Astrocyte of the cerebellum (primary cell): ENCODE measurements at regions not wholly inside any gene's neighbourhood (a gene's known extent, or its start where the extent isn't known, plus 50 kb on each side); places are given as distances from the start of the nearest gene placed in this dataset.
"Not testable (repeated sequence)": the region's sequence is repeated elsewhere in the genome, so short reads cannot be mapped to it uniquely, and the experiment has no call there.

Experiments
- DNase-seq: peaks from one replicate; pipeline ENCODE4 v3.0.0-alpha.2; 2011; ENCODE audit warnings: low read depth
- H3K4me3 ChIP-seq: 2 replicates; pipeline ENCODE4 v1.5.1; 2011; ENCODE audit warnings: mild to moderate bottlenecking, low read depth, low read length, moderate library complexity
- in situ Hi-C: cut with HindIII; loops from 2 replicates; pipeline ENCODE4 v1.10.0; 2017; ENCODE audit warnings: low sequenced_read_pairs
- TF ChIP-seq, protein P1 (sequence below): IDR thresholded peaks from 2 replicates; pipeline ENCODE4 v1.5.1; 2012; ENCODE audit warnings: low read length, low read depth, moderate library complexity, mild to moderate bottlenecking; ENCODE audit errors: missing control alignments

DNA sequence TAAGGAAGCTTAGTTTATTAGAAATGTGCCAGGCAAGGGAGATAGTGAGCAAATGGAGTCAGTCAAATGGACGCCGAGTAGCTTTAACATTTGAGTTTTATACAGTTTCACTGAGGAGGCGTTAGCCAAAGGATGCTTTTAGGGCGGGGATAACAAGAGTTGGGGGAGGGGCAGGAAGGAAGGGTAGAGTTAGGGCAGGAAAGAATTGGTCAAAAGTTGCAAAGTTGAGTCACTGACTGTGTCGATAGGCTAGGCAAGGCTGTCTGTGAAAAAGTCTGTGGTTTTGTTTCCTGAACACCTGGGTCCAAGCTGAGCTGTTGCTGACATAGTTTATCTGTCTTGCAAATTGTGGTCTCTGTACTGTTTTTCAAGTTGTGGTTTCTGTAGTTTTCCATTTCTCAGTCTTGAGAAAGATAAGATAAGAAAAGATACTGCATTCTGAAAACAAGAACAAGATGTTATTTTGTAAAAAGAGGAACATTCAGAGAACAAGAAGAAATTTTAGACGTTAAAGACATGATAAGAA lies 62.6 kb upstream of the RESF1 start:
- in situ Hi-C loops: loop anchor here (10.0 kb wide), 1 partner anchor 48 kb away; no protein-coding TSS in a partner anchor
- H3K4me3 ChIP-seq: no peak overlapping the region
- TF ChIP-seq, protein P1, sequence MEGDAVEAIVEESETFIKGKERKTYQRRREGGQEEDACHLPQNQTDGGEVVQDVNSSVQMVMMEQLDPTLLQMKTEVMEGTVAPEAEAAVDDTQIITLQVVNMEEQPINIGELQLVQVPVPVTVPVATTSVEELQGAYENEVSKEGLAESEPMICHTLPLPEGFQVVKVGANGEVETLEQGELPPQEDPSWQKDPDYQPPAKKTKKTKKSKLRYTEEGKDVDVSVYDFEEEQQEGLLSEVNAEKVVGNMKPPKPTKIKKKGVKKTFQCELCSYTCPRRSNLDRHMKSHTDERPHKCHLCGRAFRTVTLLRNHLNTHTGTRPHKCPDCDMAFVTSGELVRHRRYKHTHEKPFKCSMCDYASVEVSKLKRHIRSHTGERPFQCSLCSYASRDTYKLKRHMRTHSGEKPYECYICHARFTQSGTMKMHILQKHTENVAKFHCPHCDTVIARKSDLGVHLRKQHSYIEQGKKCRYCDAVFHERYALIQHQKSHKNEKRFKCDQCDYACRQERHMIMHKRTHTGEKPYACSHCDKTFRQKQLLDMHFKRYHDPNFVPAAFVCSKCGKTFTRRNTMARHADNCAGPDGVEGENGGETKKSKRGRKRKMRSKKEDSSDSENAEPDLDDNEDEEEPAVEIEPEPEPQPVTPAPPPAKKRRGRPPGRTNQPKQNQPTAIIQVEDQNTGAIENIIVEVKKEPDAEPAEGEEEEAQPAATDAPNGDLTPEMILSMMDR: no peak
- no peak for DNase-seq

DNA sequence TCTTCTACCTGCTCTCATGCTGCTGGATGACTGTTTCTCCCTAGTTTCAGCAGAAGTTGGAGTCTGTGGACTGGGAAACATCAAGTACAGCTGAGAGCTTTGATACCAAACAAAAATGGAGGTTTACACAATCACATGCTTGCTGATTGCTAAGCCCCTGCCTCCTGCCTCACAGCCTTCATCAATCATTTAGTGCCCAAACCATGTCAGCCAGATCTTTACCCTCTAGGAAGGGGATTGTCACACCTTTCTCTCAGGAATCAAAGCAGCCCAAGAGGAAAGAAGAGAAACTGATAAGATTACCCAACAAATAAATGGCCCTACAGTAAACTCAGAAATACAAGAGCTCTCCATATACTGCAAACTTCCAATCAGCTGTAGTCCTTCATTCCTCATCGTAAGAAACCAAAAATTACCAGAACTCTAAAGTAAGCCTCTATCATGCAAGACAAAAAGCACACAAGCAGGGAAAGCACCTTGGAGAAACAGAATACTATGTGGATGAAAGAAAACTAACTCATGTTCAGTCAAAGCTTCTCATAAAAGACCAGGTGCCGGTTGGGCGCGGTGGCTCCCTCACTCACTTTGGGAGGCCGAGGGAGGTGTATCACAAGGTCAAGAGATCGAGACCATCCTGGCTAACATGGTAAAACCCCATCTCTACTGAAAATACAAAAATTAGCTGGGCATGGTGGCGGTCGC lies 63.6 kb upstream of the RESF1 start:
- TF ChIP-seq, protein P1: no peak
- no peak overlapping the region for H3K4me3 ChIP-seq
- in situ Hi-C loops: loop anchor here (10.0 kb wide), 1 partner anchor 49 kb away; no protein-coding TSS in a partner anchor
- DNase-seq: no peak

DNA sequence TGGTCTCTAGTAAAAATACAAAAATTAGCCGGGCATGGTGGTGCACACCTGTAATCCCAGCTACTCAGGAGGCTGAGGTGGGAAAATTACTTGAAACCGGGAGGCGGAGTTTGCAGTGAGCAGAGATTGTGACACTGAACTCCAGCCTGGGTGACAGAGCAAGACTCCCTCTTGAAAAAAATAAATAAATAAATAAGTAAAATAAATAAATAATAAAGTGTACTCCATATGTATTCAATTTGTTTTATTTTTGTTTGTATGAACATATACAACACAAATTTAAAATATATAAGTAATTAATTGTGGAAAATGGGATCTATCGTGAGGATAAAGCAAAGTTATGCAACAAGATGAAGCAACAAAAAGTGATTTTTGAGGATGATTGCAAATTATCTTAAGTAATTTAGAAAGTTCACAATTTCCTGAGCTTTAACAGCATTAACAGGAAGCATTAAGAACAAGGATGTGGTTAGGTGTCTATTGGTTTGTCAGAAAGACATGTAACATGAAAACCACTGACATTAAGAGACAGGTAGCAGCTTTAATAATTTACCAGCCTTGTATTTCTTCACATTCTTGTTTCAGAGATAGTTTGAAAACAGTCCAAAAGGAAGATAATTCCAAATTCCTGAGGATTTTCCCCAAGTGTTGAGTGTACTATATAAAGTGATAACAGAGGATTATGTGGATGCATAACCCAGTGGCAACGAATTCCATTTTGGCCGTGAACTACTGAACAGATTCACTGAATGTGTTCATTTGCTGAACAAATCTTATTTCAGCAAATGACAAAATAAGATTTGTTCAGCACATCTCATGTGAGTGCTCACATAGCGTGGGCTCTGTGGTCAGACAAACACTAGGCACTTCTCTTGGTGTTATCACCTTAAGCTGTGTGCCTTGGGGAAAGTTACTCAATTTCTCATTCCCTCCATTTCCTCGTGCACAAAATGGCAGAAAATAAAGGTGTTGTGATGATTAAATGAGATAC lies 68.6 kb upstream of the RESF1 start:
- no peak overlapping the region for H3K4me3 ChIP-seq
- in situ Hi-C loops: loop anchor here (10.0 kb wide), 1 partner anchor 54 kb away; no protein-coding TSS in a partner anchor
- DNase-seq: no peak
- TF ChIP-seq, protein P1: no peak

DNA sequence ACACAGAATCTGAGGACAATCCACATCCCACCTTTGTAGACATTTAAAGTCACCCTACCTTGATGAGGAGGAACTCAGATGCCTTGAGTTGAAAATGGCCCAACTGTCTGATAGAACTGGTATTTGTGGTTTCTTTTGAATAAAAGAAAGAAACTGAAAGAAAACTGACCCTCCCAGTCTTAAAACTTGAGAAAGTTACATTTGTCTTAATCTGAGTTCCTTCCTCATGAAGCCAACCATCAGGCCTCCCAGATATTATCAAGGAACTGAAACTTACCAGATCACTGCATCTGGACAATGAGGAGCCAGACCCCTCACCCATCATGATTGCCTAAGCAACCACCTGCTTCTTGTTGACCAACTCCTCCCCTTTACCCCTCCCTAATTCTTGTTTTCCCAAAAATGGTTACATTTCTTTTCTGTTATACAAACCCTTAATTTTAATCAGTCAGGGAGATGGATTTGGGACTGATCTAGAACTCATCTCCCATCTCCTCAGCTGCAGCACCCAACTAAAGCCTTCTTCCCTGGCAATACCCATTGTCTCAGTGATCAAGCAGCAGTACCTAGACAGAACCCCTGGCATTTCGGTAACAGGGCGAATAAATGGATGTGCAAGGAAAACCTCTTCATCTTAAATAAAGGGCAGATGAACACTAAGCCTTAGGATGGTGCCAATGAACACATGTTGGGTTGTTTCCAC lies 72.0 kb upstream of the RESF1 start:
- in situ Hi-C loops: no loop called here
- no peak for DNase-seq
- no peak overlapping the region for H3K4me3 ChIP-seq
- TF ChIP-seq, protein P1: no peak

DNA sequence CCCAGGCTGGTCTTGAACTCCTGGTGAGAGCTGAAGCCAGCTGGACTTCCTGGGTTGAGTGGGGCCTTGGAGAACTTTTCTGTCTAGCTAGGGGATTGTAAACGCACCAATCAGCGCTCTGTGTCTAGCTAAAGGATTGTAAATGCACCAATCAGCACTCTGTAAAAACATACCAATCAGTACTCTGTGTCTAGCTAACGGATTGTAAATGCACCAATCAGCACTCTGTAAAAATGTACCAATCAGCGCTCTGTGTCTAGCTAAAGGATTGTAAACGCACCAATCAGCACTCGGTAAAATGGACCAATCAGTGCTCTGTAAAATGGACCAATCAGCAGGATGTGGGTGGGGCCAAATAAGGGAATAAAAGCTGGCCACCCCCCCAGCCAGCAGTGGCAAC lies 76.5 kb upstream of the RESF1 start:
- in situ Hi-C loops, DNase-seq, H3K4me3 ChIP-seq: not testable (repeated sequence)

DNA sequence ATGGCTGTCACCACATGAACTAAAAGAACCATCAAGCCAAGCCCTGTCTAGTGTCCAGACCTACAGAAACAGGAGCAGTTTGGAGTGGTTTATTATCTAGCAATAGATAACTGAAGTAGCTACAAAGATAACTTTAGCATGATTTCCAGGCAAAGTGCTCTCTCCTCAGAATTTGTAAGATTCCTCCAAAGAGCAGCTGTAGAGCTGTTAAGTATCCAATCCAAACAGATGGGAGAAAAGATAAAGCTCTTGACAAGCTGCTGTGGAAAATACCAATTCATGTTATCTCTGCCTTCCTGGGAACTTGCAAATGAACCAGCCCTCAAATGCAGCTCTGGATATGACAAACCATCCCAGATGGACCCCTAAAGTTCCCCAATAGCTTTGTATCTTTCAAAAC lies 78.9 kb upstream of the RESF1 start:
- in situ Hi-C loops: no loop called here
- H3K4me3 ChIP-seq: no peak overlapping the region
- TF ChIP-seq, protein P1: no peak
- no peak for DNase-seq
